HEK293 (cell line): ENCODE measurements at regions not wholly inside any gene's neighbourhood (a gene's known extent, or its start where the extent isn't known, plus 50 kb on each side); places are given as distances from the start of the nearest gene placed in this dataset.
A peak's percentile ranks its signal among the peaks of the same experiment; 100 is the strongest.

ENCODE experiments used
- CTCF ChIA-PET: fragments of 350-600 bp; formaldehyde crosslinking; extraction: SDS; loops from one replicate; lab custom pipeline; 2021; ENCODE audit warnings: antibody characterized with exemption; lab: Yijun Ruan, JAX
- POLR2A ChIA-PET: fragments of 300-600 bp; formaldehyde crosslinking; extraction: SDS; loops from one replicate; lab custom pipeline; 2020; ENCODE audit warnings: antibody characterized with exemption, inconsistent platforms; lab: Yijun Ruan, JAX
- H3K27ac ChIP-seq: fragments of 200-500 bp; sonication (Bioruptor generic); 2 replicates; pipeline ENCODE4 v1.5.1; 2014; ENCODE audit warnings: low read depth, low read length, control low read depth, inconsistent platforms; ENCODE audit errors: extremely low read depth
- H3K36me3 ChIP-seq, 2 experiments: fragments of 200-500 bp in 1 of 2; sonication (Bioruptor generic) in 1 of 2; 1 replicate in 1 of 2; 2 replicates in 1 of 2; pipeline ENCODE4 v1.5.1; 2014 to 2017; ENCODE audit warnings: inconsistent platforms in 2 of 2, low read length in 2 of 2; ENCODE audit not compliant: control insufficient read depth in 2 of 2, insufficient read depth in 1 of 2
- H3K4me1 ChIP-seq: fragments of 200-500 bp; sonication (Bioruptor generic); 2 replicates; pipeline ENCODE4 v1.5.1; 2014; ENCODE audit warnings: mild to moderate bottlenecking, low read length, inconsistent platforms; ENCODE audit not compliant: control insufficient read depth, insufficient read depth
- H3K4me3 ChIP-seq: 2 replicates; pipeline ENCODE4 v1.5.1; 2011; ENCODE audit warnings: low read depth, mild to moderate bottlenecking, control low read depth, low read length, moderate library complexity
- H3K9me3 ChIP-seq: fragments of 200-500 bp; sonication (Bioruptor generic); 2 replicates; pipeline ENCODE4 v1.5.1; 2014; ENCODE audit warnings: low read depth, low read length, inconsistent platforms; ENCODE audit not compliant: control insufficient read depth, insufficient read depth
- GLI4 ChIP-seq: fragments of 450-650 bp; formaldehyde crosslinking; IDR thresholded peaks from 2 replicates; pipeline ENCODE4 v1.5.1; 2016; ENCODE audit warnings: missing biosample characterization, missing genetic modification characterization
- OSR2 ChIP-seq: fragments of 450-650 bp; formaldehyde crosslinking; IDR thresholded peaks from 2 replicates; pipeline ENCODE4 v1.5.1; 2016; ENCODE audit warnings: missing biosample characterization, missing genetic modification characterization
- TCF7L2 ChIP-seq: IDR thresholded peaks from 2 replicates; pipeline ENCODE4 v1.6.1; 2011; ENCODE audit warnings: low read depth, mild to moderate bottlenecking, inconsistent platforms, low read length, moderate library complexity, borderline replicate concordance
- ZBTB21 ChIP-seq: fragments of 450-650 bp; formaldehyde crosslinking; IDR thresholded peaks from 2 replicates; pipeline ENCODE4 v1.5.1; 2017; ENCODE audit warnings: missing biosample characterization, missing genetic modification characterization
- ZBTB26 ChIP-seq: fragments of 450-650 bp; formaldehyde crosslinking; optimal IDR thresholded peaks from 2 replicates; pipeline ENCODE3; 2016; ENCODE audit warnings: missing biosample characterization, mild to moderate bottlenecking, missing genetic modification characterization
- ZFP41 ChIP-seq: fragments of 450-650 bp; formaldehyde crosslinking; IDR thresholded peaks from 2 replicates; pipeline ENCODE4 v1.5.1; 2016; ENCODE audit warnings: missing biosample characterization, missing genetic modification characterization, borderline replicate concordance
- ZNF10 ChIP-seq: fragments of 450-650 bp; formaldehyde crosslinking; IDR thresholded peaks from 2 replicates; pipeline ENCODE4 v1.5.1; 2017; ENCODE audit warnings: missing biosample characterization, missing genetic modification characterization
- ZNF169 ChIP-seq: fragments of 450-650 bp; formaldehyde crosslinking; IDR thresholded peaks from 2 replicates; pipeline ENCODE4 v1.5.1; 2016; ENCODE audit warnings: missing biosample characterization, missing genetic modification characterization
- ZNF211 ChIP-seq: fragments of 450-650 bp; formaldehyde crosslinking; IDR thresholded peaks from 2 replicates; pipeline ENCODE4 v1.5.1; 2016; ENCODE audit warnings: low read depth, missing biosample characterization, missing genetic modification characterization
- ZNF354C ChIP-seq: fragments of 450-650 bp; formaldehyde crosslinking; IDR thresholded peaks from 2 replicates; pipeline ENCODE4 v1.5.1; 2016; ENCODE audit warnings: missing biosample characterization, missing genetic modification characterization, low read depth, borderline replicate concordance
- ZNF488 ChIP-seq: fragments of 450-650 bp; formaldehyde crosslinking; IDR thresholded peaks from 2 replicates; pipeline ENCODE4 v1.5.1; 2016; ENCODE audit warnings: missing biosample characterization, missing genetic modification characterization
- ZNF518A ChIP-seq: fragments of 450-650 bp; formaldehyde crosslinking; conservative IDR thresholded peaks from 2 replicates; pipeline ENCODE4 v1.5.1; 2016; ENCODE audit warnings: low read depth, missing biosample characterization, missing genetic modification characterization
- ZNF530 ChIP-seq: fragments of 450-650 bp; formaldehyde crosslinking; IDR thresholded peaks from 2 replicates; pipeline ENCODE4 v1.5.1; 2016; ENCODE audit warnings: low read depth, missing biosample characterization, missing genetic modification characterization
- ZNF549 ChIP-seq: fragments of 450-650 bp; IDR thresholded peaks from 2 replicates; pipeline ENCODE4 v1.5.1; 2018; ENCODE audit warnings: missing biosample characterization, missing genetic modification characterization, mild to moderate bottlenecking, inconsistent platforms, moderate library complexity
- ZNF610 ChIP-seq: fragments of 450-650 bp; formaldehyde crosslinking; IDR thresholded peaks from 2 replicates; pipeline ENCODE4 v1.5.1; 2016; ENCODE audit warnings: missing biosample characterization, missing genetic modification characterization, borderline replicate concordance
- ZNF654 ChIP-seq: fragments of 450-650 bp; formaldehyde crosslinking; IDR thresholded peaks from 2 replicates; pipeline ENCODE4 v1.5.1; 2016; ENCODE audit warnings: low read depth, missing biosample characterization, missing genetic modification characterization
- ZNF768 ChIP-seq: fragments of 450-650 bp; formaldehyde crosslinking; IDR thresholded peaks from 2 replicates; pipeline ENCODE4 v1.5.1; 2018; ENCODE audit warnings: missing biosample characterization, mild to moderate bottlenecking, missing genetic modification characterization

GRCh38 chr2:181389524-181389923 lies 67.7 kb upstream of the ITGA4 start:
- no peak for TF ChIP-seq ZNF169 (tag by site-specific recombination)
- no peak for TF ChIP-seq ZNF610
- TF ChIP-seq ZNF488 (tag by site-specific recombination) = no peak
- TF ChIP-seq GLI4 (tag by site-specific recombination) = no peak
- TF ChIP-seq ZNF10 (tag by site-specific recombination) = no peak
- no peak for TF ChIP-seq ZNF211 (tag by site-specific recombination)
- TF ChIP-seq ZNF549 (tag by site-specific recombination) = no peak
- TF ChIP-seq ZNF768 = no peak
- no peak for TF ChIP-seq ZFP41 (tag by site-specific recombination)
- no peak for TF ChIP-seq ZBTB21 (tag by site-specific recombination)
- TF ChIP-seq ZNF354C (tag by site-specific recombination) = no peak
- no peak for TF ChIP-seq TCF7L2
- no peak for TF ChIP-seq ZBTB26 (tag by site-specific recombination)
- no peak for TF ChIP-seq ZNF654
- TF ChIP-seq OSR2 = no peak
- no peak overlapping the region for H3K4me3 ChIP-seq
- no peak overlapping the region for H3K27ac ChIP-seq
- H3K4me1 ChIP-seq = peaks cover 3% of the 10 kb centered on the region; the same call in 1 of the 2 replicates
- POLR2A ChIA-PET = no interaction called here
- CTCF ChIA-PET = no interaction called here
- H3K36me3 ChIP-seq = no peaks in the 10 kb centered on the region
- H3K9me3 ChIP-seq = no peaks in the 10 kb centered on the region

DNA sequence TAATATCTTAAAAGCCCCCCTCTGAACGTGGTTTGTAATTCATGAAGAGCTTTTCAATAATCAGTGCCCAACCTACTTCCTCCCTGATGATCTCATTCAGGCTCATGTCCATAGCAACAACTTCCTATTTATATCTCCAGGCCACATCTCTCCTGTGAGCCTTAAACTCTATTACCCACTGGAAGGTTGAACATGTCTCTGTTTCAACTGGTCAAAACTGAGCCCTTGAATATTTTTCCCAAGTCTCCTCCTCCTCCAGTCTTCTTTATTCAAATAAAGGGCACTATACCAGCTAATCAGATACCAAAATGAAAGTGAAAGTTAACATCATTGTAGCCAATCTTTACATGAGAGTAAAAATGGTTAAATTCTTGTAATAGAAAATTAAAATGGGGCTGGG lies 63.7 kb upstream of the ITGA4 start:
- Histone ChIP-seq H3K4me3 (no peak overlapping the region), H3K27ac (no peak overlapping the region), H3K4me1 (peaks cover 13% of the 10 kb centered on the region), H3K36me3 (no peaks in the 10 kb centered on the region), H3K9me3 (no peaks in the 10 kb centered on the region)
- TF ChIP-seq ZNF530 (tag by site-specific recombination) = no peak
- TF ChIP-seq ZNF518A = 0 out of 2 replicates have a peak, but pooled peaks have one; percentile 17
- ChIA-PET POLR2A (no interaction called here), CTCF (no interaction called here)
